ENCODE measurements at regions not wholly inside any gene's neighbourhood (a gene's known extent, or its start where the extent isn't known, plus 50 kb on each side); places are given as distances from the start of the nearest gene placed in this dataset.

DNA sequence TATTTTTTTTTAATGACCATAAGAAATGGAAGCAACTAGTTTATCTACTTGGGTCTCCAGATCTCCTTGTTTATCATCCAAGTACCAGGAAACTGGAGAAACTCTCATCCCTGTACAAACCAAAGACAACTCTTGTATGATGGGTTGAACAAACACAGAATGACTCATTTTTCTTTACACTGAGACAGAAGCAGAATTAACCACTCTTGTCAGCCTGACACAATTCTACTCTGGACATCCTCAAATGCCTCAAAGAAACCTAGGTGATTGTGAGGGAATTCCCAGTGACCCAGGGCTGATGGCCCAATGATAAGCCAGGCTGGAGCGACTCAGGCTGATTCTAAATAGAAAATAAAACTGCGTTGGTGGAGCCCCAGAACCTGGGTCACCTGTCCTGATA lies 151.5 kb downstream of the ZNF737 start:
- Histone ChIP-seq H3K9me3 (ENCODE audit: control insufficient read depth in 4 of 4, insufficient read depth in 3 of 4, low read length in 3 of 4) (peaks cover 0 to 2% (median 0%) of the 10 kb centered on the region in 4 donors), H3K36me3 (ENCODE audit: control insufficient read depth in 4 of 4, insufficient read depth in 4 of 4, low read length in 4 of 4) (peaks cover 0 to 2% (median 0%) of the 10 kb centered on the region in 4 donors), H3K4me3 (no peak overlapping the region), H3K4me1 (ENCODE audit: control insufficient read depth in 5 of 5, insufficient read depth in 5 of 5, low read length in 5 of 5) (no peaks in the 10 kb centered on the region), H3K9ac (ENCODE audit: insufficient read depth in 1 of 2, low read length in 2 of 2) (no peak overlapping the region), H3K27ac (ENCODE audit: low read depth in 1 of 2, low read length in 1 of 2) (no peak overlapping the region), H3K27me3 (ENCODE audit: control insufficient read depth in 3 of 3, insufficient read depth in 3 of 3, low read length in 2 of 3) (no peaks in the 10 kb centered on the region)
- DNase-seq (no peak), ATAC-seq (ENCODE audit: insufficient read depth, low FRiP score) (no peak)
- 94 to 95% methylated on average over 2 of the region's 2 CpGs for WGBS, 2 donors
- no peak for TF ChIP-seq CTCF (IDR thresholded peaks at IDR 0.05; ENCODE audit: control extremely low read depth, extremely low read depth)

- ATAC-seq (ENCODE audit: insufficient read depth, low FRiP score) (no peak), DNase-seq (no peak)
- no peak for TF ChIP-seq CTCF (IDR thresholded peaks at IDR 0.05; ENCODE audit: control extremely low read depth, extremely low read depth)
- Histone ChIP-seq H3K27ac (ENCODE audit: low read depth in 1 of 2, low read length in 1 of 2) (no peak overlapping the region), H3K27me3 (ENCODE audit: control insufficient read depth in 3 of 3, insufficient read depth in 3 of 3, low read length in 2 of 3) (no peaks in the 10 kb centered on the region), H3K4me1 (ENCODE audit: control insufficient read depth in 5 of 5, insufficient read depth in 5 of 5, low read length in 5 of 5) (no peaks in the 10 kb centered on the region), H3K9ac (ENCODE audit: insufficient read depth in 1 of 2, low read length in 2 of 2) (no peak overlapping the region), H3K36me3 (ENCODE audit: control insufficient read depth in 4 of 4, insufficient read depth in 4 of 4, low read length in 4 of 4) (peaks cover 0 to 2% (median 0%) of the 10 kb centered on the region in 4 donors), H3K4me3 (no peak overlapping the region), H3K9me3 (ENCODE audit: control insufficient read depth in 4 of 4, insufficient read depth in 3 of 4, low read length in 3 of 4) (peaks cover 0 to 3% (median 0%) of the 10 kb centered on the region in 4 donors)
- 90 to 92% methylated on average over 3 of the region's 3 CpGs for WGBS, 2 donors
Measured at GRCh38 chr19:20413705-20414104, 151.9 kb downstream of the ZNF737 start.

GRCh38 chr19:20412846-20413245 lies 152.7 kb downstream of the ZNF737 start:
- Histone ChIP-seq H3K4me1 (ENCODE audit: control insufficient read depth in 5 of 5, insufficient read depth in 5 of 5, low read length in 5 of 5) (no peaks in the 10 kb centered on the region), H3K27me3 (ENCODE audit: control insufficient read depth in 3 of 3, insufficient read depth in 3 of 3, low read length in 2 of 3) (no peaks in the 10 kb centered on the region), H3K4me3 (no peak overlapping the region), H3K9me3 (ENCODE audit: control insufficient read depth in 4 of 4, insufficient read depth in 3 of 4, low read length in 3 of 4) (peaks cover 0 to 3% (median 0%) of the 10 kb centered on the region in 4 donors), H3K36me3 (ENCODE audit: control insufficient read depth in 4 of 4, insufficient read depth in 4 of 4, low read length in 4 of 4) (peaks cover 0 to 7% (median 0%) of the 10 kb centered on the region in 4 donors), H3K9ac (ENCODE audit: insufficient read depth in 1 of 2, low read length in 2 of 2) (no peak overlapping the region), H3K27ac (ENCODE audit: low read depth in 1 of 2, low read length in 1 of 2) (no peak overlapping the region)
- no peak for ATAC-seq (ENCODE audit: insufficient read depth, low FRiP score)
- no peak for TF ChIP-seq CTCF (IDR thresholded peaks at IDR 0.05; ENCODE audit: control extremely low read depth, extremely low read depth)
- no peak for DNase-seq

DNA sequence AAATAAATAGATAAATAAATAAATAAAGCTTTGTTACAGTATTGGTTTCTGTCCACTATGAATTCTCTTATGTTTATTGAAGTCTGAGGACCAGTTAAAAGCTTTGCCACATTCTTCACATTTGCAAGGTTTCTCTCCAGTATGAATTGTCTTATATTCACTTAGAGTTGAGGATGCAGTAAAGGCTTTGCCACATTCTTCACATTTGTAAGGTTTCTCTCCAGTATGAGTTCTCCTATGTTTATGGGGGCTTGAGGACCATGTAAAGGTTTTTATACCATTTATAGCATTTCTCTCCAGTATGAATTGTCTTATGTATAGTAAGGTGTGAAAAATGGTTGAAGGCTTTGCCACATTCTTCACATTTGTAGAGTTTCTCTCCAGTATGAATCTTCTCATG lies 168.3 kb downstream of the ZNF737 start:
- no peak overlapping the region for H3K27ac ChIP-seq (ENCODE audit: low read depth in 1 of 2, low read length in 1 of 2)
- ATAC-seq (ENCODE audit: insufficient read depth, low FRiP score) (no peak), DNase-seq (no peak)
- peaks cover 0 to 3% (median 1%) of the 10 kb centered on the region in 4 donors for H3K36me3 ChIP-seq (ENCODE audit: control insufficient read depth in 4 of 4, insufficient read depth in 4 of 4, low read length in 4 of 4)
- no peaks in the 10 kb centered on the region for H3K4me1 ChIP-seq (ENCODE audit: control insufficient read depth in 5 of 5, insufficient read depth in 5 of 5, low read length in 5 of 5)
- H3K27me3 ChIP-seq (ENCODE audit: control insufficient read depth in 3 of 3, insufficient read depth in 3 of 3, low read length in 2 of 3) = no peaks in the 10 kb centered on the region
- H3K4me3 ChIP-seq = no peak overlapping the region
- no peak for TF ChIP-seq CTCF (IDR thresholded peaks at IDR 0.05; ENCODE audit: control extremely low read depth, extremely low read depth)
- H3K9ac ChIP-seq (ENCODE audit: insufficient read depth in 1 of 2, low read length in 2 of 2) = no peak overlapping the region
- peaks cover 11 to 36% (median 27%) of the 10 kb centered on the region in 4 donors for H3K9me3 ChIP-seq (ENCODE audit: control insufficient read depth in 4 of 4, insufficient read depth in 3 of 4, low read length in 3 of 4)

Data from lung (tissue), 11 donors.